OCI-LY1 (cell line): ENCODE measurements at regions not wholly inside any gene's neighbourhood (a gene's known extent, or its start where the extent isn't known, plus 50 kb on each side); places are given as distances from the start of the nearest gene placed in this dataset.

ENCODE experiments used
- EZH2 ChIP-seq: fragments of 200-600 bp; sonication (generic), shearing (Covaris generic); IDR thresholded peaks from 2 replicates; pipeline ENCODE4 v1.8.0; 2017; ENCODE audit warnings: borderline replicate concordance, mixed run types, mild to moderate bottlenecking, antibody characterized with exemption, low read length, moderate library complexity, mixed read lengths
- TF ChIP-seq, protein P1 (sequence below): fragments of 200-600 bp; sonication (generic), shearing (Covaris generic); IDR thresholded peaks from 2 replicates; pipeline ENCODE4 v1.5.1; 2017; ENCODE audit warnings: mild to moderate bottlenecking, antibody characterized with exemption, low read length, moderate library complexity, mixed read lengths

DNA sequence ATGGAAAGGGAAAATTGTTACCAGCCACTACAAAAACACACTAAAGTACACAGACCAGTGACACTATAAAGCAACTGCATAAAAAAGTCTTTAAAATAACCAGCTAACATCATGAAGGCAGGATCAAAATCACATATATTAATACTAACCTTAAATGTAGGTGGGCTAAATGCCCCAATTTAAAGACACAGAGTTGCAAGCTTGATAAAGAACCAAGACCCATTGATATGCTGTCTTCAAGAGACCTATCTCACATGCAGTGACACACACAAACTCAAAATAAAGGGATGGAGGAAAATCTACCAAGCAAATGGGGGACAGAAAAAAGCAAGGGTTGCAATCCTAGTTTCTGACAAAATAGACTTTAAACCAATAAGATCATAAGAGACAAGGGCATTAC, 246.3 kb downstream of the SEC16B start:
- TF ChIP-seq, protein P1, sequence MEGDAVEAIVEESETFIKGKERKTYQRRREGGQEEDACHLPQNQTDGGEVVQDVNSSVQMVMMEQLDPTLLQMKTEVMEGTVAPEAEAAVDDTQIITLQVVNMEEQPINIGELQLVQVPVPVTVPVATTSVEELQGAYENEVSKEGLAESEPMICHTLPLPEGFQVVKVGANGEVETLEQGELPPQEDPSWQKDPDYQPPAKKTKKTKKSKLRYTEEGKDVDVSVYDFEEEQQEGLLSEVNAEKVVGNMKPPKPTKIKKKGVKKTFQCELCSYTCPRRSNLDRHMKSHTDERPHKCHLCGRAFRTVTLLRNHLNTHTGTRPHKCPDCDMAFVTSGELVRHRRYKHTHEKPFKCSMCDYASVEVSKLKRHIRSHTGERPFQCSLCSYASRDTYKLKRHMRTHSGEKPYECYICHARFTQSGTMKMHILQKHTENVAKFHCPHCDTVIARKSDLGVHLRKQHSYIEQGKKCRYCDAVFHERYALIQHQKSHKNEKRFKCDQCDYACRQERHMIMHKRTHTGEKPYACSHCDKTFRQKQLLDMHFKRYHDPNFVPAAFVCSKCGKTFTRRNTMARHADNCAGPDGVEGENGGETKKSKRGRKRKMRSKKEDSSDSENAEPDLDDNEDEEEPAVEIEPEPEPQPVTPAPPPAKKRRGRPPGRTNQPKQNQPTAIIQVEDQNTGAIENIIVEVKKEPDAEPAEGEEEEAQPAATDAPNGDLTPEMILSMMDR: no peak
- no peak for TF ChIP-seq EZH2
